PC-9 (cell line): ENCODE measurements at regions not wholly inside any gene's neighbourhood (a gene's known extent, or its start where the extent isn't known, plus 50 kb on each side); places are given as distances from the start of the nearest gene placed in this dataset.

Source experiments
- BruUV-seq: library from RNA; stranded (reverse); fragments of 400-500 nt; replicated peaks from 2 replicates; lab custom pipeline; 2021; lab: Mats Ljungman, UMichigan
- CTCF ChIA-PET: fragments of 300-600 bp; sonication (Branson Sonifier 250); formaldehyde crosslinking; loops from one replicate; lab custom pipeline; 2022; ENCODE audit warnings: antibody characterized with exemption; lab: Charles Lee
- POLR2A ChIA-PET: fragments of 300-600 bp; sonication (Branson Sonifier 250); formaldehyde crosslinking; loops from one replicate; lab custom pipeline; 2022; ENCODE audit warnings: antibody characterized with exemption; ENCODE audit not compliant: unreplicated experiment; lab: Charles Lee
- DNase-seq, 2 experiments: peaks; one replicate each; pipeline versions ENCODE4 v3.0.0 to v3.0.0-alpha.2; 2015 to 2022; ENCODE audit warnings: mixed read lengths in 1 of 2
- H2AFZ ChIP-seq: fragments of 200-600 bp; sonication (generic); 2 replicates; pipeline ENCODE4 v1.8.1; 2017; ENCODE audit warnings: antibody characterized with exemption
- H3F3A ChIP-seq: fragments of 200-600 bp; sonication (generic); 2 replicates; pipeline ENCODE4 v1.8.1; 2017; ENCODE audit warnings: antibody characterized with exemption, mild to moderate bottlenecking, low read depth; ENCODE audit not compliant: insufficient read depth
- H3K27ac ChIP-seq: fragments of 200-600 bp; sonication (generic); 2 replicates; pipeline ENCODE4 v1.6.1; 2016; ENCODE audit warnings: mixed run types
- H3K27me3 ChIP-seq: fragments of 200-600 bp; sonication (generic); 2 replicates; pipeline ENCODE4 v1.6.1; 2016; ENCODE audit warnings: low read depth, mixed run types; ENCODE audit not compliant: insufficient read depth
- H3K36me3 ChIP-seq: fragments of 200-600 bp; sonication (generic); 2 replicates; pipeline ENCODE4 v1.6.1; 2016; ENCODE audit warnings: low read depth, mixed run types
- H3K4me1 ChIP-seq: fragments of 200-600 bp; sonication (generic); replicated peaks from 2 replicates; pipeline ENCODE4 v1.6.1; 2016; ENCODE audit warnings: mixed run types; ENCODE audit not compliant: insufficient read depth
- H3K4me2 ChIP-seq: fragments of 200-600 bp; sonication (generic); 2 replicates; pipeline ENCODE4 v1.6.1; 2017; ENCODE audit warnings: mixed run types
- H3K4me3 ChIP-seq: fragments of 200-600 bp; sonication (generic); 2 replicates; pipeline ENCODE4 v1.6.1; 2016; ENCODE audit warnings: mixed run types
- H3K79me2 ChIP-seq: fragments of 200-600 bp; sonication (generic); 2 replicates; pipeline ENCODE4 v1.6.1; 2017; ENCODE audit warnings: low read depth, mixed run types
- H3K9me2 ChIP-seq: fragments of 200-600 bp; sonication (generic); 2 replicates; pipeline ENCODE4 v1.8.1; 2017; ENCODE audit warnings: mild to moderate bottlenecking; ENCODE audit not compliant: insufficient read depth
- H3K9me3 ChIP-seq: fragments of 200-600 bp; sonication (generic); 2 replicates; pipeline ENCODE4 v1.8.1; 2016; ENCODE audit warnings: low read depth; ENCODE audit not compliant: insufficient read depth
- H4K20me1 ChIP-seq: fragments of 200-600 bp; sonication (generic); 2 replicates; pipeline ENCODE4 v1.8.1; 2017; ENCODE audit not compliant: insufficient read depth
- EZH2 ChIP-seq: fragments of 200-600 bp; sonication (generic); IDR thresholded peaks from 2 replicates; pipeline ENCODE4 v1.8.0; 2017; ENCODE audit warnings: antibody characterized with exemption, low read depth
- intact Hi-C: fragments of 100-400 bp; cut with micrococcal nuclease; formaldehyde crosslinking; loops from one replicate; pipeline ENCODE4 v1.10.0; 2022; ENCODE audit not compliant: unreplicated experiment
- TF ChIP-seq, protein P1 (sequence below): fragments of 200-600 bp; sonication (generic); conservative IDR thresholded peaks from 2 replicates; pipeline ENCODE4 v1.6.1; 2017; ENCODE audit warnings: mixed run types, antibody characterized with exemption, mild to moderate bottlenecking, moderate library complexity

DNA sequence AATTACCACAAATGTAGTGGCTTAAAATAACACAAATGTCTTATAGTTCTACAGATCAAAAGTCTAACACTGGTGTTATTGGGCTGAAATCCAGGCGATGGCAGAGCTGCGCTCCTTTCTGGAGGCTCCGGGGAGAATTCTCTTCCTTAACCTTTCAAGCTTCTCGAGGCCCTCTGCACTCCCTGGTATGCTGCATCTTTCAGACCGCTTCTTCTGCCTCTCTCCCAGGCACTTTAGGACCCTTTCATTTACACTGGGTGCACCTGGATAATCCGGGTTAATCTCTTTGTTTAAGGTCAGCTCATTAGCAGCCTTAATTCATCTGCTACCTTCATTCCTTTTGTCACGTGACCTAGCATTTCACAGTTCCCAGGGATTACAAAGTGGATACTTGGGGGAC is 211.3 kb upstream of the RFC3 start:
- TF ChIP-seq EZH2 = no peak
- TF ChIP-seq, protein P1, sequence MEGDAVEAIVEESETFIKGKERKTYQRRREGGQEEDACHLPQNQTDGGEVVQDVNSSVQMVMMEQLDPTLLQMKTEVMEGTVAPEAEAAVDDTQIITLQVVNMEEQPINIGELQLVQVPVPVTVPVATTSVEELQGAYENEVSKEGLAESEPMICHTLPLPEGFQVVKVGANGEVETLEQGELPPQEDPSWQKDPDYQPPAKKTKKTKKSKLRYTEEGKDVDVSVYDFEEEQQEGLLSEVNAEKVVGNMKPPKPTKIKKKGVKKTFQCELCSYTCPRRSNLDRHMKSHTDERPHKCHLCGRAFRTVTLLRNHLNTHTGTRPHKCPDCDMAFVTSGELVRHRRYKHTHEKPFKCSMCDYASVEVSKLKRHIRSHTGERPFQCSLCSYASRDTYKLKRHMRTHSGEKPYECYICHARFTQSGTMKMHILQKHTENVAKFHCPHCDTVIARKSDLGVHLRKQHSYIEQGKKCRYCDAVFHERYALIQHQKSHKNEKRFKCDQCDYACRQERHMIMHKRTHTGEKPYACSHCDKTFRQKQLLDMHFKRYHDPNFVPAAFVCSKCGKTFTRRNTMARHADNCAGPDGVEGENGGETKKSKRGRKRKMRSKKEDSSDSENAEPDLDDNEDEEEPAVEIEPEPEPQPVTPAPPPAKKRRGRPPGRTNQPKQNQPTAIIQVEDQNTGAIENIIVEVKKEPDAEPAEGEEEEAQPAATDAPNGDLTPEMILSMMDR = no peak
- Histone ChIP-seq H3K27me3 (no peaks in the 10 kb centered on the region), H3K4me3 (no peak overlapping the region), H4K20me1 (no peaks in the 10 kb centered on the region), H3K27ac (no peak overlapping the region), H3K4me2 (no peak overlapping the region), H3K9me3 (no peaks in the 10 kb centered on the region), H3K4me1 (no peaks in the 10 kb centered on the region), H3K9me2 (no peaks in the 10 kb centered on the region), H3K79me2 (no peaks in the 10 kb centered on the region), H3K36me3 (no peaks in the 10 kb centered on the region), H2AFZ (no peak overlapping the region), H3F3A (no peaks in the 10 kb centered on the region)
- intact Hi-C loops = no loop called here
- no peak for DNase-seq
- CTCF ChIA-PET = no interaction called here
- POLR2A ChIA-PET = interaction anchor here (0.7 kb wide), 1 partner anchor 1103 kb away, joined by 3 read pairs; no protein-coding TSS in a partner anchor
- BruUV-seq = no TSS peak

DNA sequence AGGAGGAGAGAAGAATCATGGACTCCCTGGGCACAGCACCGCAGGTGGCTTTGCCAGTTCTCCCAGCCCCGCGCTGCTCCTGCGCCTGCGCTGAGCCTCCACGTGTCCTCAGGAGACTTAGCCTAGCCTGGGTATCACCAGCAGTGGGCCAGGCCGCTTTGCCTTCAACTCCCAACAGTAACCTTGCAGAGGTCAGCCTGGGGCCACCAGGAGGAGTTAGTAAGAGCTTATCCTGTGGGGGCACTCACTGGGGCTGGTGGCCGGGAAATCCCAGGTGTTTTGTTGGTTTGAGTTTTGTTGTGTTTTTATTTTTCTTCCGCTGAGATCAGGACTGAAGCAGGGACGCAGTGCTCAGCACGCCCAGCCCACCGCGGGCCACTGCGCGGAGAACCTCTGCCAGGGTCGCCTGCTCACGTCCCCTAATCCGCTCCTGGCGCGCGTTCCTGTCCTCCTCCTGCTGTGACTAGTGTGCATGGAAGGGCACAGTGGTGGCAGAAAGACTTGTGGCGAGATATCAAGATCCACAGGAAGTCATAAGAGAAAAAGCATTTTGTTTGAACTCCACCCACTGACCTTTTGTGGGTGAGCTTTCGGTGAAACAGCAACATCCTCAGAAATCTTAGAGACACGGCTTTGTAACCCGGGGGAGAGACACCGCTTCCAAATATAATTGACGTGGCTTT is 207.4 kb upstream of the RFC3 start:
- Histone ChIP-seq H3K9me2 (no peaks in the 10 kb centered on the region), H3K27me3 (no peaks in the 10 kb centered on the region), H4K20me1 (no peaks in the 10 kb centered on the region), H3K36me3 (no peaks in the 10 kb centered on the region), H3F3A (no peaks in the 10 kb centered on the region), H3K27ac (no peak overlapping the region), H3K9me3 (no peaks in the 10 kb centered on the region), H3K4me2 (no peak overlapping the region), H3K4me3 (no peak overlapping the region), H2AFZ (no peak overlapping the region), H3K79me2 (no peaks in the 10 kb centered on the region), H3K4me1 (no peaks in the 10 kb centered on the region)
- no peak for DNase-seq
- intact Hi-C loops = no loop called here
- no TSS peak for BruUV-seq
- CTCF ChIA-PET = no interaction called here
- TF ChIP-seq EZH2 = no peak
- TF ChIP-seq, protein P1 = no peak
- POLR2A ChIA-PET = no interaction called here

DNA sequence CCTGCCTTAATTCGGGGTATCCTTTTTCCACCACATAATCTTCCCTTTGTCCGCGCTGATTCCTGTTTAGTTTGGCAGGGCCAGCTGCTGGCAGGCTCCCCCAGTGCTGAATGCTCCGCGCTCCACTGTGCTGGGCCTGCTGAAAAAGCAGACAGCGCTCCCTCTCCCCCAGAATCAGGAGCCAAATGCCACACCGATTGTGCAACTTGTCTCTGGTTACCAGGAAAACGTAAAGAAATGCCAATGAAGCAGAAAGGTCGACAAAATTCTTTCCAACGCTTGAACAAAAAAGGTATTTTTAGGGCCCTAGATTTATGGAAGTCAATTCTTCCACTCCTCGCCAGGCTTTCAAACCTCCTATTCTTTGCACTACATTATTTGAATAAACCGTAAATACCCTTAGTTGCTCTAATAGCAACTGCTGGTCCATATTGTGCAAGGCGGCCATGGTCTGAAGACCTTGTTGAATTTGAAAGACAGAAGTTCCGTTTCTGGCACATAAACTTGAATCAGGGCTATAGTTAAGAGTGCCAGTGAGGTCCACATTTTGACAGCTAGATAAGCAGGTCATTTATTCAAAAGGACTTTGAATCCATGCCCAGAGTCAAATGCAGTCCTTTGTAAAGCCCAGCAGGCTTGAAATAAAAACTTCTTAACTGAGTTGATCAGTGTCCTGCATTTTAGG is 206.7 kb upstream of the RFC3 start:
- POLR2A ChIA-PET = no interaction called here
- no peaks in the 10 kb centered on the region for H3F3A ChIP-seq
- BruUV-seq = no TSS peak
- no peaks in the 10 kb centered on the region for H3K36me3 ChIP-seq
- H3K9me3 ChIP-seq = no peaks in the 10 kb centered on the region
- H3K4me3 ChIP-seq = no peak overlapping the region
- TF ChIP-seq, protein P1 = no peak
- TF ChIP-seq EZH2 = no peak
- H3K4me1 ChIP-seq = no peaks in the 10 kb centered on the region
- H3K27ac ChIP-seq = no peak overlapping the region
- CTCF ChIA-PET = no interaction called here
- no peak overlapping the region for H2AFZ ChIP-seq
- intact Hi-C loops = no loop called here
- no peaks in the 10 kb centered on the region for H3K27me3 ChIP-seq
- no peaks in the 10 kb centered on the region for H4K20me1 ChIP-seq
- H3K79me2 ChIP-seq = no peaks in the 10 kb centered on the region
- H3K4me2 ChIP-seq = no peak overlapping the region
- DNase-seq = no peak
- no peaks in the 10 kb centered on the region for H3K9me2 ChIP-seq
